Stimulated activated CD4-positive, alpha-beta T cell treated with anti-CD3 and anti-CD28 coated beads, Interleukin-12 subunit alpha, Interleukin-12 subunit beta, amount 100 ng/mL, for 24 hours (primary cell): ENCODE measurements at regions not wholly inside any gene's neighbourhood (a gene's known extent, or its start where the extent isn't known, plus 50 kb on each side); places are given as distances from the start of the nearest gene placed in this dataset.
"Not testable (repeated sequence)": the region's sequence is repeated elsewhere in the genome, so short reads cannot be mapped to it uniquely, and the experiment has no call there.

Source experiments
- DNase-seq, 2 experiments: peaks; one replicate each; pipeline ENCODE4 v3.0.0-alpha.2; 2020; ENCODE audit warnings: low read depth in 2 of 2

DNA sequence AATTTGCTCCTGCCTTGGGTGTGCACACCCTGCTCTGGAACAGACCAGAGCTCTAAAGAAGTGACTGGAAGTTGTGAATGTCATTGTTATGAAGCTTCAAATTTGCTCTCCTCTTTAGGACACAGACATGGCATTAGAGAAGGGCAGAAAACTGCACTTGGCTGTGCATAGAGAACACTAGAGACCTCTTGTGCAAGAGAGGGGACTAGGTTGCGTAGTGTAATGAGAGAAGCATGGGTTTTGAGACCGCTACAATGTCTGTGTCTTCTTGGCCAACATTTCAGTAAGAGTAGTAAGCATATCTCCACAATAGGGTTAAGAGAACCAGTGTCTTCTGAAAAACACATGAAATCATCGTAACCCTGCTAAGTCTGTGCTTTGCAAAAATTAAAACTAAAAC lies 423.3 kb downstream of the SPRY2 start:
- DNase-seq, result no peak

DNA sequence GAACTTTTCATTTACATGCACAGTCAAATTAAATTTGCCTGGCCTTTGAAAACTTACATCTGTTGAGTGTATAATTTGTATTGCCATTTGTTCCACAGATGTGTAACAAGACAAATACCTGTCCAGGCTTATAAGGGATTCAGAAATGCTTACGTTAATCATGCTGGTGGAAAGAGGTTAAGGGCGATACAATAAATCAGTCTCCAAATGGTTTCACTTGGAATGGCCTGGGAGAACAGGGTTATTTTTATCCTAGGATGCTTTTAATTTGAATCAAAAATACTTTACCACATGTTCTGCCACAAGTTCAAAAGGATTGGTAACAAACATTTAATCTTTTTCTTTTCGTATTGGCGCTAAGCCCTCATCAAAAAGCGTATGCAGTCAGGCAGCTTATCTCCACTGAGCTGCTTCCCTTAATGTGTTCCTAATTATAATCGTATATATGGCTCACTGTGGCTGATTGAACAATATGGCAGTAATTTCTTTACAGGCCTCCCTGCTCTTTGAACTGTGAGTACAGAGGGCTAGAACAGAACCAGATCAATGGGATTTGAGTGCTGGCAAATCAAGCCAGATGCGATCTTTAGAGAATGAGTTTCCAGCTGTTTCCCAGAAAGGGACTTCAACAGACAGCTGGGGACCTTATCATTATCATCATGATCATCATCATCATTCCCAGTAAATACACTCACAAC lies 425.7 kb downstream of the SPRY2 start:
- no peak for DNase-seq

DNA sequence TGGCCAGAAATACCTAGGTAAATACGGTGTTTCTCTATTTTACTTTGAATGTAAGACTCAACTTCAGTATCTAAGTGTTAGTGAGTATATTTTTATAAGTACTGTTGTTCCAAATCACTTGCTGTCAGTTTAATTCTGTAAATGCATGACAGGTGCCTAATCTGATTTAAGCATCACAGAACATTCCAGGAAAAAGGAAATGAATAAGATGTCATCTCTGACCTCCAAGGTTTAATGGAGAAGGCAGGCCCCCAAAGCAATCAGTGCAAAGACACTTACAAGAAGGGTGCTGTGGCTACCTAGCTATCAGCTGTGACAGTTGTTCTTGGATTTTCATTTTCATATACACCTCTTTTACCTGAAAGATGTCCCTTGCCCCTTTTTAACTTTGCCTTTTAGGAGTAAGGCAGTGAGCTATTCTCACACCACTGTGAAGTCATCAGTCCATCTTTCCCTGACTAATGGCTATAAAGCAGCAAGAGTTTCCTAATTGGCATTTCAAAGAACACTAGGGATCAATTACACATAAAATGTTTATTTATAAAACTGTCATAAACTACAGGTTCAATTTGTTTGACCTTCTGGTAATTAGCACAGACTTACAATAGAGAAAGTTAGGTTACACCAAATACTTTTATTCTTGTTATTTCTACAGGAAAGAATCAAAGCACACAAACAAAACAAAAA lies 427.6 kb downstream of the SPRY2 start:
- no peak for DNase-seq

- no peak for DNase-seq
Observed at GRCh38 chr13:79912403-79912802, 428.5 kb downstream of the SPRY2 start.

DNA sequence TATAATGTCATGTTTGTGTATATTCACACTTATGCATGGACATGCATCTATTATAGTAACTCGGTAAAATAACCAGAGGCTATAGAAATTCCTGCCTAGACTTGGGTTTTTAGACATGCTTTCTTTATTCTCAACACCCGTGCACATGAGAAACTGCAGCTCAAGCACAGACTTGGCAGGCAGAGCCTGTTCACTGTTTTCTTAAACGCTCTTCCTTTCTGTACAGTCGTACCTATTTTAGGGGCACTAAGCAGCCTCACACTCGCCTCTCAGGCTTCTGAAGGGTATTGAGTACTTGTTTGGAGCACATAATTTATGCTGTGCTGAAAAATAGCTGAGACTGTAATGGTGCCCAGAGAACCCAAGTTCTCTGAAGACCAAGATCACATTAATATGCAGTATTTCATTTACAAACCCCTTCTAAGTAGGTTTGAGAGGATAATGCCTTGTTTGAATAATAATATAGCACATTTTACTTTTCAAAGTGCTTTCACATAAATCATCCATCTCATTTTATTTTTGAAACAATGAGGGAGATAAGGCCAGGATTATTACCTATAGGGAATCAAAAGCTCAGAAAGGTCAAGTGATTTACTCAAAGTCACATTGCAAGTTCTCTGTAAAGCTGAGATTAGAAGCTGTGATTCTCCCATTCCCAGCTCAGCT lies 429.9 kb downstream of the SPRY2 start:
- no peak for DNase-seq

- DNase-seq, result no peak
Observed at GRCh38 chr13:79909644-79910043, 428.7 kb downstream of the NDFIP2 start.

- no peak for DNase-seq
Observed at GRCh38 chr13:79908381-79908780, 427.4 kb downstream of the NDFIP2 start.

GRCh38 chr13:79907527-79907926 lies 426.6 kb downstream of the NDFIP2 start:
- DNase-seq, result no peak

DNA sequence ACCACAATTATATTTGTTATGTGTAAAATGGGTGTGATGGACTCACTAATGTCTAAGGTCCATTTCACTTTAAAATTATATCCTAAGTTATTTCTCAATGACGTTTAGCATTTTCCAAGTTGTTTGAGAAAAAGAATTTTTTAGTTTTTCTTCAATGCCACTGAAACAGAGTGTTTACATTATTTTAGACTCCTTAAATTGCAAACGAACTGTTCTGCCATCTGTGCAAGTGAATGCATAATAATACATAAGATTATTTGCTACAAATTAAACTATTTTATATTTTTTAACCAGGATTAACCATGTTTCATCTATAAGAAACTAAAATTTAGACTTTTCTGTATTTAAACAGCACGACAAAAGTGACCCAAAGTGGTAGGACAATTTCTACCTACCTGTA lies 425.4 kb downstream of the NDFIP2 start:
- DNase-seq, result no peak

DNA sequence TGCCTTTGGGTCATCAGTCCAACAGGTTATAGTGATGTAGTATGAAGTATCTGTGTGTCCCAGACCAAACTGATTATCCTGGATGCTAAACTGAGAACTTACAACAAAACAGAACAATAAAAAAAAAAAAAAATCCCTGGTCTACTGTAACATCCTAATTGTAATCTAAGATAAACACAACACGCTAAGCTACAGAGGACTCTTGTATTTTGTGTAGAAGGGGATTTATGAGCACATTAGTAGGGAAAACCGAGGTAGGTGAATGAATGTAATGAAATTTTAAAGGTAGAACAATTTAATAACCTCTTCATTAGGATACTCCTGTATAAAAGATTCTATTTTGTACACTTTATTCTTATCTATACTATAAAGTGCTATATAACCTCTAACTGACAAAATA lies 424.1 kb downstream of the NDFIP2 start:
- DNase-seq, result no peak

GRCh38 chr13:79904581-79904980 lies 423.6 kb downstream of the NDFIP2 start:
- no peak for DNase-seq

- no peak for DNase-seq
Observed at GRCh38 chr13:79901336-79901735, 420.4 kb downstream of the NDFIP2 start.

- no peak for DNase-seq
Observed at GRCh38 chr13:79900356-79900755, 419.4 kb downstream of the NDFIP2 start.

DNA sequence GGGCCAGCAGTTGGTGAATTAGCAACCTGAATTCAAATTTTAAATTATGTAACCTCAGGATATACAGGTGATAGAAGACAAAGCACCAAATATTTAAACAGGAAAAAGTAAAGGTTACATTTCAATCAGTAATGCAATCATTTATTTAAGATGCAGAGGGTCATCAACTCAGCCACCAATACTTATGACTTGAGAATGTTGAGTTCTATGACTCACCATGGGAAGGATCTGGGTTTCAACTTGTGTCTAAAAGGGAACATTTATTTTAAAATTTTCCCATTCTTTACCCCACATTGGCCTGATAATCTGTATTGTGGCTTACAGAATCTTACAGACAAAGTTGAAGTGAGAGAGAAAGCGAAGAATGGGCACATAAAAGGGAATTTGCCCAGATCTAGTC lies 418.0 kb downstream of the NDFIP2 start:
- no peak for DNase-seq

- DNase-seq, result no peak
Observed at GRCh38 chr13:79898202-79898826, 417.4 kb downstream of the NDFIP2 start.

- no peak for DNase-seq
Observed at GRCh38 chr13:79896851-79897250, 415.9 kb downstream of the NDFIP2 start.

- DNase-seq, result no peak
Observed at GRCh38 chr13:79895416-79895815, 414.5 kb downstream of the NDFIP2 start.

DNA sequence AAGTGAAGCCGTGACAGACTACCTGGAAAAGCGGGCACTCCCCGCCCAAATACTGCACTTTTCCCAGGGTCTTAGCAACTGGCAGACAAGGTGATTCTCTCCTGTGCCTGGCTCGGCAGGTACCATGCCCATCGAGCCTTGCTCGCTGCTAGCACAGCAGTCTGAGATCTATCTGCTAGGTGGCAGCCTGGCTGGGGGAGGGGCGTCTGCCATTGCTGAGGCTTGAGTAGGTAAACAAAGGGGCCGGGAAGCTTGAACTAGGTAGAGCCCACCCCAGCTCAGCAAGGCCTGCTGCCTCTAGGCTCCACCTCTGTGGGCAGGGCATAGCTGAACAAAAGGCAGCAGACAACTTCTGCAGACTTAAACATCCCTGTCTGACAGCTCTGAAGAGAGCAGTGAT lies 406.3 kb downstream of the NDFIP2 start:
- not testable (repeated sequence) for DNase-seq

GRCh38 chr13:79886601-79887000 lies 405.6 kb downstream of the NDFIP2 start:
- no peak for DNase-seq

GRCh38 chr13:79884890-79885289 lies 403.9 kb downstream of the NDFIP2 start:
- DNase-seq, result no peak

DNA sequence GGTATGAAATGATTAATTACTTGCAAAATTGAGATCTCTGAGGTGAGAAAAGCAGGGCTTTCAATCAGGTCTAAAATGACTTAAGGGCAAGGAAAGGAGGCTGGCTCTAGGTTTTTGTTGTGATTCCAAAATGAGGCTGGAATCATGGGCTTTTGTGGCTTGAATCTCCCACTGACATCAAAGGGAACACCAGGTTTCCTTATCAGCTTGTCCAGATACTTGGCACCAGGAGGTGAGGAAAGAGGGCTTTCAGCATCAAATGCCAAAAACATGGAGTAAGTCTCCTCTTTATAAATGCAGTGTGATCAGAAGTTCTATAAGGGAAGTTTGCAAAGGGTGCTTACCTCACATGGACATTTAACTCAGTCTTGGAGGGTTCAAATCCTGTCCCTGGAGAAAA lies 402.3 kb downstream of the NDFIP2 start:
- DNase-seq, result no peak

DNA sequence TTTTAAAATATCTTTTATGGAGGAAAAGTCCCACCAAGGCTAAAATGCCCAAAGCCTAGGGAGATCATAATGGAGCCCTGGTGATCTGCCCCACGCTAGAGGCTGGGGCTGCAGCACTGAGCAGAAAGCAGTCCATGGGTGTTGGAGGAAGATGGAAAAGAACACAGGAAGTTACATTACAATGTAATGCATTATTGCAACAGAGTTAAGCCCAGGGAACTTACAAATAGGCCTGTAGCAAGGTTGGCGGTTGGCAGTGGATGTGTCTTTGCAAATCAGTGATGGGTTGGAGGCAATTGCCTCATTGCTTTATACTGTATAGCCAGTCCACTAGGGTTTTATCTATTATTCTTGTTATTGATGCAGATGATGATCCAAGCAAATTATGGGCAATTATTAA lies 399.9 kb downstream of the NDFIP2 start:
- no peak for DNase-seq
